ENCODE measurements at regions not wholly inside any gene's neighbourhood (a gene's known extent, or its start where the extent isn't known, plus 50 kb on each side); places are given as distances from the start of the nearest gene placed in this dataset.

DNA sequence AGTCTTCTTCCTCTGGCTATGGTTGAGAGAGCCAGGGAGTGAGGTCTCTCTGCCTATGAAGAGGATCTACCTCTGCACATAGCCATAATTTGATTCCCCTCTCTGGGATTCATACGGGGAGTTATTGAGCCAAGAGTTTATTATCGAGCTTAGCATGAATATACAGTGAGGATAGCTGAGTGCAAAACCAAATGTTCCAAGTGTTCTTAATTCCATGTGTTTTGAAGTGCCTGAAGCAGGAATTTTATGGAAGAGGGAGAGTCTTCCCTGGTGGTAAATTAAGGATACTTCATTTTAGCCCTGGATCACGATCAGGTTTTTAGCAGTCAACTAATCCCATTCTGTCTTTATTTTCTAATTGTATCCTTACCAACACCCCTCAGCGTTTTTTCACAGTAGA lies 270.6 kb downstream of the C1D start:
- no peak for DNase-seq

DNA sequence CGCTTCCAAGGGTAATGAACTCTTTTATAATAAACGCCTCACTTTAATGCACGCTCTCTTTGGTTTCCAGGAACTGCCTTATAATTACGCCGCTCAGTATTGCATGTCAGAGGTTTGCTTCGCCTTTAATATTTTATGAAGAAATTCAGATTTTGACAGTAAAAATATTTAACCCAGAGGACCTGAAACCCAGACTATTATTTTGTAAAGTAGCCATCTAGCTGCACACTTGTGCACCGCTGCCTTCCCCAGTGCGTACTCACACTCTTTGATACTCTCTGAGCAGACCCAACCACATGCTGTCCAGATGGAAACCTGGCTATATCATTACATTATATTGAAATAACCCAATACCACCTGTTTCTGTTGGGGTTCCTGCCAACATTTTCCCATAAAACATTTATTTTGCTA lies 270.1 kb downstream of the C1D start:
- DNase-seq = no peak

DNA sequence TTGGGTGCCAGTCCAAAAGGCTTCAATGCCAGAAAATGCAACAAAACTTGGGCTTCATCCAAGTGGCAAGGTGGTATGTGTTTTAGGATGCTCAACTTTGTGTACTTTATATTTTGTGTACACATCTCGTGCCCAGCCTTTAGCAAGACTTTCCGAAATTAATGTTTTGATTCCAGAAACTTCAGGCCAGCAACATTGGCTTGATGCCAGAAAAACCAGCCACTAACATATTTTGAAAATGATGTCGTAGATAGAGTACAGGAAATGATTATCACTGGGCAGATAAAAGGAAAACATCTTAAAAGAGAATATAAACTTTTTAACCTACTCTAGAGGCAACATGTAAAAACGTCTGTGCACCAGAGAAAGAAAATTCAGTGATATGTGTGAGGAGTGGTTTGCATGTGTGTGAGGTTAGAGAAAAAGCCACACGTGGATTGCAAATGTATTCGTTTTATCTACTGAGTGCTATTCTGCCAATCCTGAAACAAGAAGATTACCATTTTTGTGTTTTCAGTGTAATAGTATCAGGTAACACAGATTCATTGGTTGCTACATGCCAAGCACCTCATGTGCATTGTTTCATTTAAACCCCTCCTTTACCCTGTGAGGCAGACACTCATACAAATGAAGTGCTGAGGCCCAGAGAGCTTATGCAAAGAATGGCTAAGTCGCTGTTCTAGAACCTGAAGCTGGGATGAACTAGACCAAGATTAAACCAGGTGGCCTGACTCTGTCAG lies 264.8 kb downstream of the C1D start:
- peak; percentile 44 for DNase-seq

DNA sequence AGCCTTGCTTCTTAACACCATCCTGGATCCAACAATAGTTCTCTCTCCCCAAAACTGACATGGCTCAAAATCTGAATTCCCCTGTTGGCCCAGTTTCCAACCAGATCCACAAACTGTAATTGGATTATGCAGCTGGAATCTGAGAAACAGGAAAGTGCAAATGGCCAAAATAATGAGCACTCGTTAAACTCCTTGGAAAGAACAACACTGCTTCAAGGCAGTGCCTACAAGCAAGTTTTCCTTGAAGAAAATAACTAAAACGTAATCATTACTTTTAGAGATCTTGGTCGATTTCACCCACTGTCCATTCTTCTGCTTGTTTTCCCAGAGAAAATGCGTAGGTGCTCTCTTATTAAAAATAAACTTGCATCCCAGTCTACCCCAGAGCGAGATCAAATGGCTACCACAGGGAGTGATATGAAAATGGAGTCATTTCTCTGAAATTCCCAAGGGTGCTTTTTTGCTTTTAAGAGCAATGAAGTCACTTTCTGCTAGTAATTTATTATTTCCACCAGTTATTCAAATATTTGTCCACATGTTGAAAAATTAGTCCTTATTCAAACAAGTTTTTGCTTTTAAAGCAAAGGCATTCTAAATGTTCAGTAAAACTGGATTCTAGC lies 264.2 kb downstream of the C1D start:
- DNase-seq = no peak

DNA sequence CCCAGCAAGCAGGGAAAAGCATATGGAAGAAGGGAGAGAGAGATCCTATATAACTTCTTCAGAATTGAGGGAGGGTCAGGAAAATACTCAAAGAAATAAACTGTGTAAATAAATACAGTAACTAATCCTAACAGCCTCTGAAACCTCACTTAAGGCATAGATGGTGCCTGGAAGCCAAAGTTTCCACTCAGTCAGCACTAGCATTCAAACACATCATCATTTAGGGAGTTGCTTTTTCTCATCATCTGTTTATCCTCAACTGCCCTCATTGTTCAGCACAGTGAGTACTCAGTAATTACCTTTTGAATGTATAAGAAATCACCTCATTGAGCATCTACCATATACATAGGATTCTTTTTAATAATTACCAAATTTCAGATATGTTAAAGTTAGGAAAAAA lies 262.9 kb downstream of the C1D start:
- no peak for DNase-seq

DNA sequence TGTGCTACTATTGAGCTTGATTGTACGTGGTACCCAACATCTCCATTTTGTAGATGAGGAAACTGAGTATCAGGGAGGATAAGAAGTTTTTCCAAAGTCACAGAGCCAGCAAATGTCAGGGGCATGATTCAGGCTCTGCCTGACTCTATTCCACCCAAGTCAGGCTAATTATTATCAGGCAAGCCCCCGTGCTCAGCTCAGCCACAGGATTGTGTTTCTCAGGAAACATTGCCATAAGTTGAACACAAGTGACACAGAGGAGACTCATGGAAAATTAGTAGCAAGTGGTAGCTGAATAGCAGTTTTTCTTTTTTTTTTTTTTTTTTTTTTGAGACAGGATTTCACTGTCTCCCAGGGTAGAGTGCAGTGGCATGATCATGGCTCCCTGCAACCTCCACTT lies 260.5 kb downstream of the C1D start:
- no peak for DNase-seq

DNA sequence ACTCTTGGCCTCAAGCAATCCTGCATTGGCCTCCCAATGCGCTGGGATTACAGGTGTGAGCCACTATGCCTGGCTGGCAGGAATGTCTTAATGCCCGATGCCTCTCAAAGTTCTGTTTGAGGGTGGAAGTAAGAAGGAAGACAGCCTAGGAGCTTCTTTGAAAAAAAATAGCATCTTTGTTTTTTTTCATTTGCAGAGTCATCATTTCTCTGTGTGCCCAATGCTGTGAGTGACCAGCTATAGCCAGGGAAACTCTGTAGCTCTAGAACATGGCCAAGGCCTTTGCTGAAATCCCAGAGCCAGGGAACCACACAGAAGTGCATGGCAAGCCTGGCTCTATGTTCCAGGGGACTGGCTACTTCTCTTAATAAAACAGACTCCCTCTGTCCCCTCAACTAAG lies 260.0 kb downstream of the C1D start:
- DNase-seq = no peak

DNA sequence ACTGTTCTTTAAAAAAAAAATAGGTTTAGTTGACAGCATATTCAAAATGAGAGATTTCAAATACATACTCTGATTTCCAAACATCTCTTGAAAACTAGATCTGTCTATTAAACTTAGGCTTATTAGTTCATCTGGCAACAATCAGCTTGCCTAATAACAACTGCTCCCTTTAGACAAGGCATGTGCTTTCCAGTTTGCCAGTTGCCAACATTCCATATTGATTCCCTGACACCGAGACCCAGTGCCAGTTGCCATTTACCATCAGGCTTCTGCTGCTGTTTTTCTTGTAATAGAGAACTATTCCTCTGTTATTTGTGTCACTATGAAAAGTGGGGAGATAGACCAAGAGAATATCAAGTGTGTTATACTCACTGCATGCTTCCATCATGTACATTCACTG lies 256.0 kb downstream of the C1D start:
- DNase-seq = no peak

DNA sequence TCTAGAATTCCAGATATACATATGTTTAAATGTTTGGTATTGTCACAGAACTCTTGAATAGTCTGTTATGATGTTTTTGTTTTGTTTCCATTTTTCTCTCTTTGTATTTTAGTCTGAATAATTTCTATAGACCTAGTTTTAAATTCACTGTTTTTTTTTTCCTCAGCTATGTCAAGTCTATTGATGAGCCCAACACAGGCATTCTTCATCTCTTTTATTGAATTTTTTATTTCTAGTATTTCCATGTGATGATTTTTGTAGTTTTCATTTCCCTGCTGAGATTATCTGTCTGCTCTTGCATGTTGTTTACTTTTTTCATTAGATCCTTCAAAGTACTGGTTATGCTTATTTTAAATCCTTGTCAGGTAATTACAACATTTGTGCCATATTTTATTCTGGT lies 254.7 kb downstream of the C1D start:
- DNase-seq = no peak

DNA sequence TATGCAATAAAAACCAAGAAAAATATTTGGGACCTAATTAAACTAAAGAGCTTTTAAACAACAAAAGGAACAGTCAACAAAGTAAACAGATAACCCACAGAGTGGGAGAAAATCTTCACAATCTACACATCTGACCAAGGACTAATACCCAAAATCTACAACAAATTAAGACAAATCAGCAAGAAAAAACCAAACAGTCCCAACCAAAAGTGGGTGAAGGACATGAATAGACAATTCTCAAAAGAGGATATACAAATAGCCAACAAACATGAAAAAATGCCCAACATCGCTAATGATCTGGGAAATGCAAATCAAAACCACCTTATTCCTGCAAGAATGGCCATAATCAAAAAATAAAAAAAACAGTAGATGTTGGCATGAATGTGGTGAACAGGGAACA lies 250.1 kb downstream of the C1D start:
- no peak for DNase-seq

DNA sequence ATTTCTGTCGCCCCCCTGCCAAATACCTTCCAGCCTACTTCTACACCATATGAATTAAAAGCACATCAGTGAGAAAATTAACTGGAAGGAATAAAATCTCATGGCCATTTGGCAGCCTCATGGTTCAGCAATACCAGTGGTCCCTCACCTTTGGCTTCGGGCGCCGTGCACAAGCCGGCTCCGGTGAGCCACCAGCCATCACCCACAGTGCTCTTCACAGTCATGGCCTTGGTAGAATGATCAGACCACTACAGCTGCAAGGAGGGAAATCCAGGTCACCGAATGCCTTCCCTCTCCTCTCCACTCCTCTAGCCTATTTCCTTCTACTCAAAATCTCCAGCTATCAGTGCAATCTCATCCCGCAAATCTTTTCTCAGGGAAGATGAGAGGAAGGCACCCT lies 239.1 kb downstream of the C1D start:
- DNase-seq = no peak

DNA sequence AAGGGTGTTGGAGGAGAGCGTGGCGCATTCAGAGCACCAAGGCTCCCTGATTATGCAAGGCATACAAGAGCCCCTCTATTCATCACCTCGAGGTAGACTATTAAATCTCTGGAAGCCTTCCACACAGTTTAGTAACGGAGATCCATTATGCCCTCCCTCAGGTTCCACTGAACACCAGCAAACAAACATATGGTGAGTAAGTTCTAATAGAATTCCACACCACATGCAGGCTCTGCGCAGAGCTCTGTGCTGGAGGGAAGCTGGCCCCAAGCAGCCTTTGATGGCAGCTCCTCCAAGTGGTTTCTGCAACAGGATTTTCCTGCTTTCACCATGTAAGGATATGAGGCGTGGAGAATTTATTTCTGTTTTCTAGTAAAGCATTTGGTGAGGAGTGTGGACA lies 238.6 kb downstream of the C1D start:
- no peak for DNase-seq

DNA sequence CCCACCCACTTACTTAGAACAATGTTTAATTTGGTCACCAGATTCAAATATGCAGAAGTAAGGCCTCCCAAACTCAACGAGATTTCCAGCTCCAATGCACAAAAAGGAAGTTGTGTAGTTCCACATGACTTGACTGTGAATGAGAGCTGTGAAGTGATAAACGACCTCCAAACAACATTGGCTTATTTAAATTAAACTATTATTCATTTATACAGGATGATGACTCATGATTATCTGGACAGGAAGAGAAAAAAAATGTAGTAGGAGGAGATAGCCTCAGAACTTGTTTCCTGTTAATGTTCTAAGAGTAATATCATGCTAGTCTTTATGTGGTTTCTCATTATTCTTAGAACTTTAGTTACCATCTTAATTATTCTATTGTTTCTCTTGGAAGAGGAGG lies 237.3 kb downstream of the C1D start:
- DNase-seq = no peak

DNA sequence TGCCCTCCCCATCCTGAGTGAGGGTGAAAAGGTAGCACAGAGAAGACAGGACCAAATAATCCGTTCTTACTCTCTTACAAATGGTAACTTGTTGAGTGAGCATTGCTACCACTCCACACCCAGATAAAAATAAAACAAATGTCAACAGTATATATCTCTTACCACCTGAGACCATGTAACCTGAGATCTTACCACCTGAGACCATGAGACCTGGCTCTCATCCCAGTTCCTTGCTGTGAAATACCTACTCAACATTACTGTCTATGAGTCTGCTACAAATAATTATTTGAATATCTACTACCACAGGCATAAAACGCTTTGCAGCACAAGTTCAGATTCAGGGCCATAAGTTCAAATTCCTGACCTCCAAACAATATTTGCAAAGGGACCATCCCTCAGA lies 234.7 kb downstream of the C1D start:
- peak; percentile 89 for DNase-seq

DNA sequence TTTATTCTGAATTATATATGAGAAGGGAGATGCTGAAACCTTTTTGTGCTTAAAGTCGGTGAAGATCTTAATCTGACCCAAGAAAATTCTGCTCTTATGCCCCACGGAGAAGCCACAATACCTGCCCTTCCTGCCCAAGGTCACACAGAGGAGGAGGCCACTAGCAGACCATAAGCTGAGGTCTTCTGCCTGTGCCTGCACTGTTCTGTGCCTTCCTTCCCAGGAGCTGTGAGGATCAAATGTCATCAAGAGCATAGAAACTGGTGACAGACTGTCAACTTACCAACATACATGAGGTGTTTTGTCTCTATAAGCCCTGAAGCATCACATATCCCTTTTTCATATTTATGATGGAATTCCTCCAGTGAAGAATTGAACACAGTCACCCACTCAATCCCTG lies 233.3 kb downstream of the C1D start:
- DNase-seq = no peak

DNA sequence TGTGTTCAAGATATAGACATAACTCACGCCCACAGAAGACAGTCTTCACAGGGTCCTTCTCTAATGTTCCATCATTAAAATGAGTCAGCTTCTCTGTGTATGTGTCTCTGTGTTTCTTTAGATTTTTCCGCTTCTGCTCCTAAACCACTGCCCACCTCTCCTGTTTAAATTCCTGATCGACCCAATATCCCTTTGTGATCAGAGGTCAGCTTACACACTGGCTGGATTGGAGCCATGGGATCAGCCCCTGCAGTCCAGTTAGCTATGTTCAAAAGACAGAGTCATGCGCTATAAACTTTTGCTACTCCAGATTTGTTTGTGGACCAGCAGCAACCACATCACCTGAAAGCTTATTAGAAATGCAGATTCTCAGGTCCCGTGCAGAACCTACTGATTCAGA lies 229.2 kb downstream of the C1D start:
- DNase-seq = no peak

DNA sequence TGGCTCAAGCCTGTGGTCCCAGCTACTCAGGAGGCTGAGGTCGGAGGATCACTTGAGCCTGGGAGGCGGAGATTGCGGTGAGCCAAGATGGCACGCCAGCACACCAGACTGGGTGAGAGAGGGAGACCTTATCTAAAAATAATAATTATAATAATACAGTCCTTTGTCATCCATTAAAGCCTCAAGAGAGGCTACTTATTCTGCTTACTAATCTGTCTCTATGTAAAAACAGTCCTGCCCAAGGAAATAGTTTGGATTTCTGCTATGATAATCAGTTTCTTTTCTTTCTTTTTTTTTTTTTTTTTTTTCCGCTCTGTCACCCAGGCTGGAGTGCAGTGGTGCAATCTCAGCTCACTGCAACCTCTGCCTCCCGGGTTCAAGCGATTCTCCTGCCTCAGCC lies 228.3 kb downstream of the C1D start:
- no peak for DNase-seq

DNA sequence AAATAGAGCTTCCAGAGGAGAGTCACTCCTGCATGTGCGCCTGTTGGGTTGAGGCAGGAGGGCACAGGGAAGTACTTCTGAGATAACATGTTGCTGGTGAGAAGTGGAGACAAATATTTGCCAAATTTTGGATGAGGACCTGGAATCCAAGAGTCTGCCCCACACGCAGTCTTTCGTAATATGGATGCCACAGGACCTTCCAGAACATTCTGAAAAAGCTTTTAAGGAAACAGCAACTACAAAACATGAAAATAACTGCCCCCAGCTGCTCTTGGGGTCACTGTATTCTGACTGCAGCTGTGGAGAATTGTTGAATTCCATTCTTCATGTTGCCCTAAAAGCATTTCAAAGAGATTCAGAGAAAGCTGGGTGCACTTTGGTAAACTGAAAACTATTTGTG lies 227.5 kb downstream of the C1D start:
- DNase-seq = no peak

DNA sequence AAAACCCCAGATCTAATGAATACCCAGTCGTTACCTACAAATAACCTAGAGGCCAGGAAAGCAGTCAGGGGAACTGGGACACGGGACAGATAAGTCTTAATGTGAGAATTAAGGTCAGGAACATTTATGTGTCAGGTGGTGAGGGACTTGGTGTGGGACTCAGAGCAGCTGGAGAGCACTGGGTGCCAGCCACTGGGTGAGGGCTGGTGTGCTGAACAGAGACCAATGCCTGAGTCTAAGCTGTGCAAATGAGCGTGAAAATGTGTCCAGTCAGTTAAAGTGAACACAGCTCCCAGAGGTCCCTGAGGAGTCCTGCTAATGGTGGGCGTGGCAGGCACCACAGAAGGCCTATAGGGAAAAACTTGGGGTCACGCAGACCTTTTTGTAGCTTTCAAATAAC lies 225.9 kb downstream of the C1D start:
- no peak for DNase-seq

DNA sequence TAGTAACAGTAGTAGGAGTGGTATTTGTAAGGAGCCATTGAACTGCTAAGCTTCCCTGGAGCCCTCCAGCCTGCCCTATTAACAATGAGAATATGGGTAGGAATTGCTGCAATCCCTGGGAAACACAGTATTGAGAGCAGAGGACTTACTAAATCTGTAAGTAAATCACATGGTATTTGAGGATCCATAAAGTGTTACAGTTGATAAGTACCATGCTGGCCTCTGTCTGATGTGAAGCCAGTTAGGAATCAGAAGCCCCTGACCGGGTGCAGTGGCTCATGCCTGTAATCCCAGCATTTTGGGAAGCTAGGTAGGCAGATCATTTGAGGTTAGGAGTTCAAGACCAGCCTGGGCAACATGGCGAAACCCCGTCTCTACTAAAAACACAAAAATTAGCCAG lies 224.6 kb downstream of the C1D start:
- DNase-seq = no peak

DNA sequence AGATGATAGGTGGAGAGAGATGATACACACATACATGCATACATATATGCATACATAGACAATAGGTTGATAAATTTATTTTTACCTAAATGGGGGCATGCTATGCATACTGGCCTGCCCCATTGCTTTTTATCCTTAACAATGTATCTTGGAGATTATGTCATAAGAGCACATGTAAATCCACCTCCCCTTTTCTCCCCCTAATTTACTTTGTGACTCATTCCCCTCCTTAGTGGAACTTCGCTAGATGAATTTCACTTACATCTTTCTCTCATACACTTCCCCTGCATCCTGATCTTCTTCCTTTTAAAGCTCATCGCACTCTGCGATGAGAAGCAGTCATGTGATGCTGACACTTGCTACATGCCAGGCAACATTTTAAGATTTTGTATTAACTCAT lies 223.6 kb downstream of the C1D start:
- no peak for DNase-seq

DNA sequence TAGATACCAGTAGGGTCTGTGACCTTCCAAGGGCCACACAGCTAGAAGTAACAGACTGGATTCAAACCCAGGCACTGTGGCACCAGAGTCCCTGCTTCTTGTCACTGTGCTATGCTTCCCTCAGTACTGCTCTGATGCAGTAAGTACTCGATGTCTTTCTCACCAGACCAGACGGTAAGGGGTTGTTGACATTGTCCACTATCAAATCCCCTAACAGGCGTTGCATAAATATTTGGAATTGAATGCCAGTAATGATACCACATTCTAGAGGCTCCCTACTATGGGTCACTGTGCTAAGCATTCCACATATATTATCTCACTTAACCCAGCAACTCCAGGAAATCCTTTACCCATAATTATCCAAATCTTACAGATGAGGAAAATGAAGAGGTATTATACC lies 223.1 kb downstream of the C1D start:
- DNase-seq = no peak

DNA sequence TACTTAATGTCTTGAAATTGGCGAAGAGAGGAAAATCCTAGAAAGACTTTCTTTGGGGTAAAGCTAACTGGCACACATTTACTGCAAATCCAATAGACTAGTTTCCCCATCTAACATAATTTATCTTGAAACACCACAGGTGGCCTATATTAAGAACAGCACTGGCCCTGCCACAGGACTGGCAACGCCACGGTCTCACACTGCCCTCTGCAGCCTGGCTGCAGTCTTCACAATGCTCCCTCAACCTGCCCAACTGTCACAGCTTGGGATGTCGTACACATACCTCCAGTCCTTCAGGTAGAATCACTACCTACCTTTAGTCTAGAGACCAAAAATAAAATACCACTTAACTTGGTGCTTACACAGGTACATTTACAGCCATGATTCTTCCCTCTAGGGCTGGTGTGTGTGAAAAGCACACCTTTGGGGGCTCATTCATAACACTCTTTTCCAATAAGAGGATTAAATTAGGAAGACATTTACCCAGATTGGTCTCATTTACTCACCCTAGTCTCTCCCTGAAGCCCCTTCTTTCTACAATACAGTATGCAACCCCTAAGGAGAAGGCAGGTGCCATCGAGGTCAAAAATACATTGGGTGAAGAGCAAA lies 222.2 kb downstream of the C1D start:
- DNase-seq = peak; percentile 80

DNA sequence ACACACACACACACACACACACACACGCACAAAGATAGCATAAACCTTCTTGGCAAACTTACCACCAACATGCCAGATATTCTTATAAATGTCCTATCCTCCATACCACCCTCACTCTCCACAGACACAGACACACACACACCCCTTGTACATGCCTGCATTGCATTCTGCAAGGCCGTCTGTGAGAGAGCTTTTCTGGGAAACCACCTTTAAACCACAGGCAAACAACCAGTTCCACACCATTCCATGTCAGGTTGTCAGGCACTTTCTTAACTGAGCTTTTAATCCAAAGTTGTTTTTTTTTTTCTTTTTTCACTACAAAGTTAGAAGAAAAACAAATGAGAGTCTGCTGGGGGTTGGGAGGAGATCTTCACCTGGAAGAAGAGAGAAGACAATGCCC lies 221.1 kb downstream of the C1D start:
- no peak for DNase-seq
